Stimulated activated CD4-positive, alpha-beta T cell treated with anti-CD3 and anti-CD28 coated beads, TNF-alpha, amount 100 ng/mL, for 24 hours (primary cell): ENCODE measurements at regions not wholly inside any gene's neighbourhood (a gene's known extent, or its start where the extent isn't known, plus 50 kb on each side); places are given as distances from the start of the nearest gene placed in this dataset.
A peak's percentile ranks its signal among the peaks of the same experiment; 100 is the strongest.
"Not testable (repeated sequence)": the region's sequence is repeated elsewhere in the genome, so short reads cannot be mapped to it uniquely, and the experiment has no call there.

ENCODE experiments used
- DNase-seq, 3 experiments: peaks; one replicate each; pipeline ENCODE4 v3.0.0-alpha.2; 2020; ENCODE audit warnings: low read depth in 3 of 3

DNA sequence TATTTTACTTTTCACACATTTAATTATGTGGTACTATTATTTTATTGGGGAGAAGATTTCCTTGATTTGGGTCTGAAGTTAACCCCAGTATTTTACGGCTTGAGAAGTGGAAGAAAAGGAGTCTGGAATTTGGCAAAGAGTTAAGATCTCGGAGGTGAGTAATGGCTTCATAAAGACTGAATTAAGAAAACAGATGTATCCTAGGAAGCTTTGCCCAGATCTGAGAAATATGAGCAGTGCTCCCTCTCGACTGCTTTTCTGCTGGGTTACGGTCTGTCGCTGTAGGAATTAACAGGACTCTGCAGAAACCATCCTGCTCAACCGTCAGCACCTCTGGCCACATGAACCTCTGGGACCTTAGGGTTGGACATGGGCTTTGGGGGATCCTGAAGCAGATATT is 163.6 kb upstream of the NDN start:
- no peak for DNase-seq

DNA sequence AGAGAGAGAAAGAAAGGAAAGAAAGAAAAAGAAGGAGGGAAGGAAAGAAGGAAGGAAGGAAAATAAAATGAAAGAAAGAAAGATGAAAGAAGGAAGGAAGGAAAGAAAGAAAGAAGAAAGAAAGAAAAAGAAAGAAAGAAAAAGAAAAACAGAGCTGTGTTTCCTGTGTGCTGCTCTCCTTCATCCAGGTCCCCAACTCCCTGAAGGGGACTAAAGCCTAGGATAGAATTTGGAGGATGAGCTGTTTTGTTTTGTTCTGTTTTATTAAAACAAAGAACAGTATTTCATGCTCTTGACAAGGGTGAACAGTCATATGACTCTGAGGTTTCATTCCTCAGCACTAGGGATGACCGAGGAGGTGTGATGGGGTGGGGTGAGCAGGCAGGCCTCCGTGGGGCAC is 164.8 kb upstream of the NDN start:
- DNase-seq, result no peak

- no peak for DNase-seq
These were observed 166.2 kb upstream of the NDN start for GRCh38 chr15:23853286-23853685.

GRCh38 chr15:23854203-23854911 is 167.3 kb upstream of the NDN start:
- no peak for DNase-seq

DNA sequence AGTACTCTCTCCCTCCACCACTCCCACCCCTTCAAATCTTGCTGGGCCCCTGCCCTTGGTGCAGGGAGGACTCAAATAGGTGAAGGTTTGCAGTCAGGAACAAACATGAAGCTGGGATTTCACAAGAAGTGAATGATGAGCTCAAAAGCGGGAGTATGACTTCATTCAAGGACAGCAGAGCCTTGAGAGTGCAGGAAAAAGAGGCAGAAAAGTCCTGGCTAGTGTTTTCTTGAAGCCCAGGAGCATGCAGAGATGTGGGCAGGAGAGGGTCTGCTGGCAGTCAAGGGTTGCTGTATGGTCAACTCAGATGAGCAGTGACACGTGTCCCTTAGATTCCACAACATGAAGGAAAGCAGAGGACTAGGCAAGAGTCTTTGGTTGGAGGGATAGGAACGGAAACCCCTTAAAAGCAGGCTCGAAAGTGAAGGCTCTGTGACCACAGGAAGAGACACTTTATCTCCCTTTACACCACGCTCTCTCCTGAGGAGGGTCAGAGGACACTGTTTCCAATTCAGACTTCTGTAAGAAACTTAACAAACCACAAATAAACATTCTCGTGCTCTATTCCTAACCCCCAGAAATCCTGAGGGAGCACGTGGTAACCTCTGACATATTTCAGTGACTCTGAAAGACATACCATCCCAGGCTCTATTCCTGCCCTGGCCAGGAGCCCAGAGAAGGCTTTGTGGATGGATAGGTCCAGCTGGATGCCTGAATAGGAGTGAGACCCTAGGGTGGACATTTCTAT is 168.0 kb upstream of the NDN start:
- no peak for DNase-seq

DNA sequence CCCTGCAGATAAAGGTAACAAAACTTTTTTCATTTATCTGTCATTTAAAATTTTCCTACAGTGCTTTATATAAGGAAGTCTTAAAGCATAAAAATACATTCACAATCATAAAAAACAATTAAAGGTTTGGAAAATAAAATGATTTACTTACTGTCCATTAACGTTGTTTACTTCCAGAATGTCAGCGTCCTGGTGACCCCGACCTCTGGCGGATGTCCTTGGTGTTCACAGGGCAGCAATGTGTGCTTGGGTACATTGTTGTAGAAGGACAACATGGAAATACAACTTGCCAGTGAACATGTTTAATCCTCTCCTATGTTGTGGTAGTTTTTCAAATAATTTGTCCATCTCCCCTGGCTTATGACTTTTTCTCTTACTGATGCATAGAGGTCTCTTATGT is 168.8 kb upstream of the NDN start:
- no peak for DNase-seq

- no peak for DNase-seq
These were observed 170.0 kb upstream of the NDN start for GRCh38 chr15:23857028-23857641.

GRCh38 chr15:23859008-23859407 is 171.9 kb upstream of the NDN start:
- DNase-seq, result no peak

- no peak for DNase-seq
These were observed 173.5 kb upstream of the NDN start for GRCh38 chr15:23860290-23861245.

DNA sequence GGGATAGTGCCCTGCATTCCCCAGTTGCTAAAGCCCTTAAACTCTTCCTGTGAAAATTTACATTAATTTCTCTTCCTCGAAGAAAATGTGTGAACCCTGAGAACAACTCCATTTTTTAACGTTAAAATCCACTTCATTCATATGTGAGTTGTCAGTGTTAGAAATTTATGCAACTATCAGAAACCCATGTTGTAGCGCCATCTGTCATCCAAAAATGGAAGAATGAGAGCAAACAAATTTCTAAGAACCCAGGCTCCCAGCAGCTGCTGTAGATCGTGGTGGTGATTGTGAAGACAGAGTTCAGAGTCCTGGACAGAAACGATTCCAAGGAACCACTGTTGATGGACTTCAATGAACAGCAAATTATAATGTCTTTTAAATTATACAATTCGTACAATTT is 179.7 kb upstream of the NDN start:
- no peak for DNase-seq

DNA sequence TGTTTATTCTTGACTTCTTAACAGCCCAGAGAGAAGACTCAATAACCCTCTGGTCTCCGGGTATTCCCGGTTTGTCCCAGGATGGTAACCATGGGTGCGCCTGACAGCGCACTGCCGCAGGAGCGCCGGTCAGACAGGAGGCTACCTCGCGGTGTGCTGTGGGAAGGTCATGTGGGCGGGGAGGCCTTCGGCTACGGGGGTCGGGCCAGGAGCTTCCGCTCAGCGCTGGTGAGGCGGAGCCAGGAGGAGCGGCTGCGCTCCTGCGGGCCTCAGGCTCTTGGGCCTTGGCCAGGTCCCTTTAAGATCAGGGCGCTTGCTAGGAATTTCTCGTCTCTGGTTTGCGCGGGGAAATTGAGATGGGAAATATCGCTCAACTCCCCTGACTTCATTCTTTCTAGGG is 182.3 kb upstream of the NDN start:
- no peak for DNase-seq

DNA sequence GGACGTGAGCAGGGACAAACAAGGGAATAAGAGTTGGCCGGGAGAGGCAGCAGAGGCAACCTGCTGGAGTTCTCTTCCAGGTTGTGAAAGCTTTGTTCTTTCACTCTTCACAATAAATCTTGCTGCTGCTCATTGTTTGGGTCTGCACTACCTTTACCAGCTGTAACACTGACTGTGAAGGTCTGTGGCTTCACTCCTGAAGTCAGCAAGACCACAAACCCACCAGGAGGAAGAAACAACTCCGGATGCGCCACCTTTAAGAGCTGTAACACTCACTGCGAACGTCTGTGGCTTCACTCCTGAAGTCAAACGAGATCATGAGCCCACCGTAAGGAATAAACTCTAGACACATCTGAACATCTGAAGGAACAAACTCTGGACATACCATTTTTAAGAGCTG is 186.5 kb upstream of the NDN start:
- not testable (repeated sequence) for DNase-seq

GRCh38 chr15:23877502-23878412 is 190.7 kb upstream of the NDN start:
- peak in 2 of 3 experiments; percentile 2 to 41 for DNase-seq

GRCh38 chr15:23881291-23881690 is 194.2 kb upstream of the NDN start:
- no peak for DNase-seq

- no peak for DNase-seq
These were observed 203.1 kb upstream of the NDN start for GRCh38 chr15:23890218-23890617.

GRCh38 chr15:23897091-23897490 is 210.0 kb upstream of the NDN start:
- no peak for DNase-seq

- DNase-seq, result no peak
These were observed 210.4 kb upstream of the NDN start for GRCh38 chr15:23897531-23897930.

- no peak for DNase-seq
These were observed 222.9 kb upstream of the NDN start for GRCh38 chr15:23910030-23910429.

DNA sequence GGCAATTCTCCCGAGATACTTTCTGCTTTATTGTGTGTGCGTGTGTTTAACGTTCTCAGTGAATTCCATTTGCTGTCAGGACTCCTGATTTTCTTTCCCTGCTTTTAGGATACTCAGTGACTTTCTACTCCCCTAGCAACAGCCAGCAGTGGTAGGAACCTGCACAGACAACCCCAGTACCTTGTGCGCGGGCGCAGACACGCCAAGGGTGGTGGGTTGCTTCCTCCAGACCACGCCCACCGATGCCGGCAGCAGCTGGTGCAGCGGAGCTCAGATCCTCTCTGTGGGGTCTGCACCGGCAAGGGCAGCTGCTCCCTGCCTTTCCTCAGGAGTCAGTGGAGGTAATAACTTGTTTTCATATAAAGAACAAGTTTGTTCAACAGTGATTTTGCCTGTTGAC is 225.1 kb upstream of the NDN start:
- no peak for DNase-seq

DNA sequence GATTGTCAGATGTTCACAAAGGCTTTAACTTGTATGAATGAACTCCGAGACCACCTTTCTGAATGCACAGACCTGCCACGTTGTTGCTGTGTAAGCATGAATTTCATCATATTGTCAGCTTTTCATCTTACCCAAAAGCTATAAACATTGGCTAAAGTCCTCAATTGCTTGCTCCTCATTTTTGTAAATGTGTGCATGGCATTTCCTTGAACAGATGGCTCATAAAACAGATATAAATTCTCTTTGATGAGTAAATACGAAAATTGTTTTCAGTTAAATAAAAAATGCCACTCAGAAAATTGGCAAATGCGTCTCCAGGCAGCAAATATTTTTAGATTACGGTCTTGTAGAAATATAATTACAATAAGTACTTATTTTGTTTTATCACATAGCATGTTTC is 226.0 kb upstream of the NDN start:
- DNase-seq, result no peak

GRCh38 chr15:23913635-23914034 is 226.5 kb upstream of the NDN start:
- DNase-seq, result no peak
